Effector CD8-positive, alpha-beta T cell (primary cell): ENCODE measurements at regions not wholly inside any gene's neighbourhood (a gene's known extent, or its start where the extent isn't known, plus 50 kb on each side); places are given as distances from the start of the nearest gene placed in this dataset.
"Not testable (repeated sequence)": the region's sequence is repeated elsewhere in the genome, so short reads cannot be mapped to it uniquely, and the experiment has no call there.

Source experiments
- DNase-seq: peaks from one replicate; lab custom pipeline; 2025; lab: John Stamatoyannopoulos, UW

- DNase-seq = not testable (repeated sequence)
Observed at GRCh38 chr4:130772966-130773365, 1677.0 kb downstream of the C4orf33 start.

DNA sequence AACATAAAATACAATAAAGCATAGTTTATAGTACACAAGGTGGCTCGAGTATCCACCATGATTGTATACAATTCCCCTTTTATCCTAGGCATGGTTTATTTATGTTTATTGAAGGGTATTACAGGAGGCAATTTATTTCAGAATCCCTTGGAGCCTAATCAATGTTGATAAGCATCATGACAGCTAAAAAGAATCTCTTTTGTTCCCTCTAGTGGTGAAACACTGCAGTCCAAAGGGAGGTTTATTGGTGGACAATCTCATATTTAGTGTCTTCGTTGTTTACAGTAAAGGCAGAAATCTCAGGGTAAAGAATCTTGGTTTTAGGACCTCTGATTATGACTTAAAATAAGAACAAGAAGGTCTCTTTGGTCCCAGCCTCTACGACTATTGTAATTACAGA, 1712.5 kb downstream of the C4orf33 start:
- DNase-seq = no peak

- no peak for DNase-seq
Observed at GRCh38 chr4:130812117-130812765, 1716.3 kb downstream of the C4orf33 start.

GRCh38 chr4:130814896-130815295, 1718.9 kb downstream of the C4orf33 start:
- no peak for DNase-seq

DNA sequence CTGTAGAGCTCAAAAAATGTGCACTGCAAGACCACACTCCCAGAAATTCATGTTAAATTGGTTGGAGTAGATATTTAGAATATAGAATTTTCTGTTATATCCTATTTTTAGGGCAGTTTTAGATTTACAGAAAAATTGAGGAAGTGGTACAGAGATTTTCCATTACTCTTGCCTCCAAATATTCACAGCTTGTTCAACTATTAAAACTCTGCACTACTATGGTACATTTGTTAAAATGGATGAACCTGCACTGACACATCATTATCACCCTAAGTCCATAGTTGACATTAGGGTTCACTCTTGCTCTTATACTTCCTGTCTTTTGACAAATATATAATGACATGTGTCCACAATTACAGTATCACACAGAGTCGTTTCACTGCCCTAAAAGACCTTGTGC, 1724.5 kb downstream of the C4orf33 start:
- no peak for DNase-seq

DNA sequence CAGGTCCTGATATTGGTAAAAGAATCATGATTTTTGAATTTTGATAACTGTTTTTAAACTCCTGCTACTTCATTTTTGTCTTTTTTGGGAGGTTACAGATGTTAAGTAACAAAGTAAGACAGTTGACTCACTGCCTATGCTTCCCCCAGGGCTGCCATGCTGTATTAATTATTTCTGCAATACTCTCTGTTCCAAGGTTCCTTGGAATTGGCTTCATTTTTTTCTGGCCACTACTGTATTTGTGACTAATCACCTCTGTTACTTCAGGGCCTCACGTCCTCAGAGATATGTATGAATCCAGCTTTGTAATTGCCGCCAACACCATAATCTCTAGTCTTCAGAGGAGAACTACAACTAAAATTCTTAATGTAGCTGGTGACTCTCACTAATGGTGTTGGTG, 1729.3 kb downstream of the C4orf33 start:
- no peak for DNase-seq

DNA sequence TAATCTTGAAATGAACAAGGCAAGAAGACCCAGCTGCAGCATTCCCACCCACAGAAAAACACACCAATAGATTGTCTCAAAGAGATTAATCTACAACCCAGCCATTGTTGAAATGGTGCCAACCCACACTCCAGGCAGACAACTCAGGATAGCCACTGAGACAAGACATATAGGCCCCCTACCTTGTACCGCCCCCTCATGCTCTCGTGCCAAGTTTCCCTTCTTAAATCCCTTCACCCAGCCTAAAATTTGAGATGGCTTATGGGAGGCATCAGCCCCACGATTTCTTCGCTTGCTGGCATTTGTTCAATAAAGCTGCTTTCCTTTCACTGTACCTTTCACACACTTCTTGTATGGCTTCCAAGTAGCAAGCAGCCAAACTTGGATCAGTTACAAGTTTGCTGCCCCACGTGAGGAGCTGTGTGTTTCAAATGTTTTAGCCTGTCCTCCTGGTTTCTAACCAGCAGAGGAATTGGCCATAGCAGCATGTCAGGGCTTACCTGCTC, 1754.1 kb downstream of the C4orf33 start:
- no peak for DNase-seq

GRCh38 chr4:130851107-130851506, 1755.2 kb downstream of the C4orf33 start:
- DNase-seq = no peak

DNA sequence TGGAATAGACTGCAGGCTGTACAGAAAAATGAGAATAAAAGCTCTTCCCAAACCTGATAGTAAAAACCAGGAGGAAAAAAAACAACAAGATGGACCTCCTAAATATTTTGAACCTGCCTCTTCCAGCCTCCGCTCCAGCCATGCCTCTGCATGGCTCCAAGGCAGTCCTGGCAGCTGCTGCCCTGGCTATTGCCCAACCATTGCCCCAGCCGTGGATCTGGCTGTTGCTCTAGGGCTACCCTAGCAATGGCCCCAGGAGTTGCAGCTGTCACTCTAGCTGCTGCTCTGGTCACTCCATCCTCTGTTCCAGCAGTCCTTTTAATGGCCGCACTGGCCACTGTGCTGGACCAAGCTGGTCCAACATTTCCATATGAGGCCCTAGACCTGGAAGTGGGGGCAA, 1756.0 kb downstream of the C4orf33 start:
- no peak for DNase-seq

- no peak for DNase-seq
Observed at GRCh38 chr4:130855533-130855932, 1759.6 kb downstream of the C4orf33 start.

DNA sequence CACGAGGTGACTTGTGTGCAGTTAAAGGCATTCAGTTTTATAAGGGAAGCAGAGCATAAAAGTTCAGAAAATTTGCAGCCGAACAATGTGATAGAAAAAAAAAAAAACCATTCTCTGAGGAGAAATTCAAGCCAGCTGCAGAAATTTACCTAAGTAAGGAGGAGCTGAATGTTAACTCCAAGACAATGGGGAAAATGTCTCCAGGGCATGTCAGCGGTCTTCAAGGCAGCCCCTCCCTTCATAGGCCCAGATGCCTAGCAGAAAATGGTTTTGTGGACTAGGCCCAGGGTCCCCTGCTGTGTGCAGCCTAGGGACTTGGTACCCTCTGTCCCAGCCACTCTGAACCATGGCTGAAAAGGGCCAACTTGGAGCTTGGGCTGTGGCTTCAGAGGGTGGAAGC, 1764.0 kb downstream of the C4orf33 start:
- no peak for DNase-seq

GRCh38 chr4:130896920-130897319, 1801.0 kb downstream of the C4orf33 start:
- no peak for DNase-seq

- DNase-seq = no peak
Observed at GRCh38 chr4:130901321-130901720, 1805.4 kb downstream of the C4orf33 start.

DNA sequence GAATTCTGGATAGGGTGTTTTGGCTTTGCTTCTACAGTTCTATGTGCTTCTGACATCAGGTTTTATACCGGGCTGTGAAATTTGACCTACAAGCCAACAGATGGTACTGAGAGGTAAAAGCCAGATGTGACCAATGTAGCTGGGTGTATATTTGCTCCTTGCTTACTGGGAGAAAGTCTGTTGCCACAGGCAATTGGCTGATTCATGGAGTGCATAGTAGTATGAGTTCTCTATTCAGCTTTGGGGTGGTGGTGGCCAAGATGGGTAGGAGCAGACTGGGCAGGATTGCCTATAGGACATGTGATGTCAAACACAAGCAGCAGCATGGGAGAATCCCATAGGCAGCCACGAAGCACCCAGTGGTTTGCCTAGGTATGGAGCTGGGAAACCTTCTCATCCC, 1827.0 kb downstream of the C4orf33 start:
- DNase-seq = no peak

DNA sequence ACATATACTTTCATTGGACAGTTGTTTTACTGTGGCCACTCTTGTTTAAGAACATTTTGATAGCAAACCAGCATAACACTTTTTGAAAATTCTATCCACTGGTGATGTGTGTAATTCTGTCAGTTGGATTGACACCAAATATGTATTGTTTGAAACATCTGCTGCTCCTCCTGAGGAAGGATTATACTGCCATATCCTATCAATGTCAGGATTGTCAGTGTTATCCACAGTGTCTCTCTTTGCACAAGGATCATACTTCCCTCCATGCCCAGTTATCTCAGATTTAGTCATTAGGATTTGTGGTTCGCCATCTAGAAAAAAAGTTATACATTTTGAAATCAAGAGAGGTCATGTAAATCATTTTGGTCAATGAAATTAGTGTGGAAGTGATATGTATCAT, 1859.6 kb downstream of the C4orf33 start:
- DNase-seq = no peak

DNA sequence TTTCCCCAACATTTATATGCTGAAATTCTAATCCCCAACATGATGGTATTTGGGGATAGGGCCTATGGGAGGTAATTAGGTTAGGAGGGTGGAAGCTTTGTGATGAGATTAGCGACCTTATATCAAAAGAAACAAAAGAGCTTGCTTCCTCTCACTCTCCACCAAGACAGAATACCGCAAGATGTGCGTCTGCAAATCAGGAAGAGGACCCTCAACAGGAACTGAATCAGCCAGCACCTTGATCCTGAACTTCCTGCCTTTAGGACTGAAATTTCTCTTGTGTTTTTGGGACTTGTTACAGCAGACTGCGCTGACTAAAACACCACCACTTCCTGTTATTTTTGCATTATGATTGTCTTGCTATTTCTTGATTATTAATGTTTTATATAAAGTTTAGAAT, 1889.4 kb downstream of the C4orf33 start:
- no peak for DNase-seq

DNA sequence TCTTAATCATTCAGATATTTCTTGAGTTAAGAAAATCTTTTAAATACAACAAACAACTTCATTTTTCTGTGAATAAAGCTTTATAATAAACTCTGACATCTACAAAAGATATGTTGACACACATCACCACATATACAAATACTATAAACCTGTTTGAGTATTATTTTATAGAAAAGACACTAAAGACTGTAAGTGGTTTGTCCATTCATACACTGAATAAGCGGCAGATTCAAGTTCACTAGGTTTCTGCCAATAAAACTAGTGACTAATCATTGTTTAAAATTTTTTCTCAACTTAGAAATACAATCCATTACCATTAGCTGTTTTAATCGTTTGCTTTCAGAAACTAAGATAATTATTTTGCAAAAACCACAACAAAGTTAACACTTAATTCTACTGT, 1900.0 kb downstream of the C4orf33 start:
- no peak for DNase-seq

DNA sequence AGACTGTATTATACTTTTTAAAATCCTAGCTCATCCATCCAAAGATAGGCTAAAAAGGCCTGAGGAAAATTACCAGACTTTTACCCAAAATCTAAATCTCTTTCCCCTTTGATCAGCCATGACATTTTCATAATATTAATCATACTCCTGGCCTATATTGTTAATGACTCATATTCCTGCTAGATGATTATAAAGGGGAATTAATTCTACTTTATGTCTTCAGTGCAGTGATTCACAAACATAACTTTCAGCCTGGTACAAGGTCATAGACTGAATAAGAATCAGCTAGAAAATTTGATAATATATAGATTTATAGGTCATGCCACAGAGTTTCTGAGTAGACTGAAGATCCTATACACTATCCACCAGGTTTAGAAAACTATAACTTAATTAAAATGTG, 1905.4 kb downstream of the C4orf33 start:
- no peak for DNase-seq

DNA sequence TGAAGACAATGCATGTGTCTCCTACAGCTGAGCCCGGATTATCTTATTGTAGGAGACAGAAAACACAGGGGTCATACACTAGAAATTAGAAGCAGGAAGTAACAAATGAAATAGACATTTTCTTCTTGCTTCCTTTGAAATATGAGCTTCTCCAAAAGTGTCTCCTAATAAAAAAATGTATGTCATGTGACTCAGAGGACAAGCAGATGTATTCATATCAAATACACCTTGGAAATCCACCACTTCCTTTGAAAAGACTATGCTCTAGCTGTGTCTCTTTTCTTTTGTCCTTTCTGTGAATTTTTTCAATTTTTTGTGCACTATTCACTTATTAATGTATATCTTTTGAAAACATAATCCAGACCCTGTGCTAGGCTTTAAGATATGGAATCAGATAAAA, 1906.2 kb downstream of the C4orf33 start:
- no peak for DNase-seq

DNA sequence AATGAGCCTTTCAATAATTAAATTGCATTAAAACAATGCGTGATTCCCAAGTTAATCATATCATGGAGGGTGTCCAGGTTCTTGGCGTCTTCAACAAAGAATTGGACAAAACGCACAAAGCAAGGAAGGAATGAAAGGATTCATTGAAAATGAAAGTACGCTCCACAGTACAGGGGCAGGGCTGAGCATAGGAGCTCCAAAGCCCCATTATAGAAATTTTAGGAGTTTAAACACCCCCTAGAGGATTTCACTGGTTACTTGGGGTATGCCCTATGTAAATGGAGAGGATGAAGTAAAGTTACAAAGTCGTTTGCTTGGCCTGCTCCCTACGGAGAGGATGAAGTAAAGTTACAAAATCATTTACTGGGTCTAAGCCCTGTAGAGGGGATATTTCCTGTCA, 1910.4 kb downstream of the C4orf33 start:
- no peak for DNase-seq

GRCh38 chr4:131011961-131012360, 1916.0 kb downstream of the C4orf33 start:
- DNase-seq = not testable (repeated sequence)

- no peak for DNase-seq
Observed at GRCh38 chr4:131013226-131013625, 1917.3 kb downstream of the C4orf33 start.

DNA sequence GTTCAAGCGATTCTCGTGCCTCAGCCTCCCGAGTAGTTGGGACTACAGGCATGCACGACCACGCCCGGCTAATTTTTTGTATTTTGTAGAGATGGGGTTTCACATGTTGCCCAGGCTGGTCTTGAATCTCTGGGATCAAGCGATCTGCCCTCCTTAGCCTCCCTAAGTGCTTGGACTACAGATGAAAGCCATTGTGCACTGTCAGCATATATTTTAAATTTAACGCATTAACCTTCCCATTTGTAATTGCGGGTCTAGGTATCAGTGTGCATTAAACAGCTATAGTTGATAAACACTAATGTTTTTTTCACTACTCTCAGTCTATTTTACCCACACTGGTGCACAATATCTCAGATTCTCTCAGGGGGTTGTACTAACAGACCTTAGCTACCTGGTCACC, 1930.8 kb downstream of the C4orf33 start:
- DNase-seq = no peak

DNA sequence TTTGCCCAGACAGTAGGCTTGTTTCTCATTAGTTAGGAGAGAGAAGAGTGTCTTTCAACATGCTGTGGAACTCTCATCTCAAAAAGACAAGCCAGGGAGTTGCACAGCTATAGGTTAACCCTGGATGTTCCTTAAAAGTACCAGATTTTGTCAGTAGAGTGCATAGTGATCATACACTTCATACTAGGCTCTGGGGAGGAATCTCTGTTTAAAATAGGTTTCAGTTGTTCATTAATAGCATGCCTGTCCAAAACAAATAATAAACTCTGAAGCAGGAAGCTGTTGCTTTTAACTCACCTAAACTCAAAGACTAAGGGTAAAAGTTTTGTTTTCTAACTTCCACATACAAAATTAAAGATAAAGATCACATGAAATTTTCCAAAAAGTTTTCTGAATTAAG, 1948.4 kb downstream of the C4orf33 start:
- no peak for DNase-seq
